AG10803 (cell line): ENCODE measurements at regions not wholly inside any gene's neighbourhood (a gene's known extent, or its start where the extent isn't known, plus 50 kb on each side); places are given as distances from the start of the nearest gene placed in this dataset.

Source experiments
- DNase-seq: peaks from one replicate; pipeline ENCODE4 v3.0.0; 2010; ENCODE audit warnings: low read depth
- H3K4me3 ChIP-seq: 2 replicates; pipeline ENCODE4 v1.5.1; 2011; ENCODE audit warnings: mild to moderate bottlenecking, low read length, control low read depth
- TF ChIP-seq, protein P1 (sequence below): conservative IDR thresholded peaks from 2 replicates; pipeline ENCODE4 v1.5.1; 2011; ENCODE audit warnings: mild to moderate bottlenecking, low read length, control low read depth, inconsistent platforms

DNA sequence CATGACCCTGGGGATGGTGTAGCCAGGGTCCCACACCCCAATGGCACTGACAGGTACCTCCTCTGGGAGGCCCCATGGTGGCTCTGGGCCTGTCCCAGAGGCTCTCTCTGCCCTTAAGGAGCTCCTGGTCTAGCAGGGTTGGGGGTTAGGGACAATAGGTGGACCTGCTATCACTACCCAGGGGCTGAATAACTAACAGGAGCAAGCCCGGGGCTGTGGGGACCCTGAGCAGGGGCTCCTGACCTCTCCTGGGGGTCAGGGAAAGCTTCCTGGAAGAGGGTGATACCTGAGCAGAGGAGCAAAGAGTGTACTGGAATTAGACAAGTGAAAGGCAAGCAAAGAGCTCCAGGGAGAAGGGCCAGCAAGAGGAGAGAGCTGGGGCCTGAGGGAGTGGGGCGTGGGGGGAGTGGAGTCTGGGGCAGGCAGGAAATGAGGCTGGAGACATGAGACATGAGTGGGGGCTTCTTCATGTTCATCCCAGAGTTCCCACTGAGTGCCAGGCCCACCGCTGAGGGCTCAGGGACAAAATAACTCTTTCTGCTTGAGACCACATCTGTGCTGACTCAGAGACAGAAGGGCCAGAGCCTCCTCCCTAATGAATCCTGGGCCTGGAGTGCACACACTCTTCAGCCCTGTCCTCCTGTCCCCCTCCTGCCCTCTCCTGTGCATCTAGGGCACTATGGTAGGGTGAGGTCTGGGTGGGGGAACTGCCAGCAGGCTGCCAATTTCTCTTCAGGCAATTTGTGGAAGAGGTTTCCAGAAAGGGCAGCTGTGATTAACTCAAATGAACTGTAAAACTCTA, 517.6 kb downstream of the PTPRU start:
- TF ChIP-seq, protein P1, sequence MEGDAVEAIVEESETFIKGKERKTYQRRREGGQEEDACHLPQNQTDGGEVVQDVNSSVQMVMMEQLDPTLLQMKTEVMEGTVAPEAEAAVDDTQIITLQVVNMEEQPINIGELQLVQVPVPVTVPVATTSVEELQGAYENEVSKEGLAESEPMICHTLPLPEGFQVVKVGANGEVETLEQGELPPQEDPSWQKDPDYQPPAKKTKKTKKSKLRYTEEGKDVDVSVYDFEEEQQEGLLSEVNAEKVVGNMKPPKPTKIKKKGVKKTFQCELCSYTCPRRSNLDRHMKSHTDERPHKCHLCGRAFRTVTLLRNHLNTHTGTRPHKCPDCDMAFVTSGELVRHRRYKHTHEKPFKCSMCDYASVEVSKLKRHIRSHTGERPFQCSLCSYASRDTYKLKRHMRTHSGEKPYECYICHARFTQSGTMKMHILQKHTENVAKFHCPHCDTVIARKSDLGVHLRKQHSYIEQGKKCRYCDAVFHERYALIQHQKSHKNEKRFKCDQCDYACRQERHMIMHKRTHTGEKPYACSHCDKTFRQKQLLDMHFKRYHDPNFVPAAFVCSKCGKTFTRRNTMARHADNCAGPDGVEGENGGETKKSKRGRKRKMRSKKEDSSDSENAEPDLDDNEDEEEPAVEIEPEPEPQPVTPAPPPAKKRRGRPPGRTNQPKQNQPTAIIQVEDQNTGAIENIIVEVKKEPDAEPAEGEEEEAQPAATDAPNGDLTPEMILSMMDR: no peak
- H3K4me3 ChIP-seq: no peak overlapping the region
- no peak for DNase-seq

DNA sequence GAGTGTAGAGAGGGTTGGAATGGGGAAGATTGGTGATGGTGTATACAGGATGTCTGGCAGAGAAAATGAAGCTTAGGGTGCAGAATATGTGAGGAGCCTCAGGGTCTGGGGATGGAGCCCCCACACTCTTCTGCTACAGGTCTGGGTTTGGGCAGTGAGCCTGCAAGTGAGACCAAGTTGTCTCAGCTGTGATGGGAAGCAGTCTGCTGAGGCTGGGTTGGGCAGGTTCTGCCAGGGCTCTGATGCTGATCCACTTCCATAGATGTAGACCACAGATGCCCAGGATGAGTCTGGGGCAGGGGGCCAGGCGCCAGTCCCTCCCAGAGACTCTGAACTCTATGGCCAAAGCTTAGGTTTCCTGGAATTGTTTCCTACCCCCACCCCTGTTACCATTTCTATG, 516.9 kb downstream of the PTPRU start:
- no peak for DNase-seq
- H3K4me3 ChIP-seq: no peak overlapping the region
- TF ChIP-seq, protein P1: no peak

DNA sequence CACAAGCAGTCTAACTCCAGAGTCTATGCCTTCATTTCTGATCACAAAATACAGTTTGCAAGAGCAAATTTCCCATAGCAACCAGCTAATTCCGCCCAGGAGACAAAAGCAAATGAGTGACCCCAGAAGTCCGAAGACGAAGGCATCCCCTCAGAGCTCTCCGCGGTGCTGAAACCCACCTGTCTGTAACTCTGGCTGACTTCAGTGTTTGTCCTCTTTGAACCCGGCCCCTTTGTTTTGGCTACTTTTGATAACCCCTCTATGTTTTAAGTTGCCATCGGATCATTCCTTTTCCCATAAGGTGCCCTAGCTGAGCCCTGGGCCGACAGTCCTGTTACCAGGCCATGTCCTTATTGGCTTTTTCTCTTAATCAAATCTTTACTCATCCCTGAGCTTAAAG, 515.8 kb downstream of the PTPRU start:
- DNase-seq: no peak
- H3K4me3 ChIP-seq: no peak overlapping the region
- TF ChIP-seq, protein P1: no peak

DNA sequence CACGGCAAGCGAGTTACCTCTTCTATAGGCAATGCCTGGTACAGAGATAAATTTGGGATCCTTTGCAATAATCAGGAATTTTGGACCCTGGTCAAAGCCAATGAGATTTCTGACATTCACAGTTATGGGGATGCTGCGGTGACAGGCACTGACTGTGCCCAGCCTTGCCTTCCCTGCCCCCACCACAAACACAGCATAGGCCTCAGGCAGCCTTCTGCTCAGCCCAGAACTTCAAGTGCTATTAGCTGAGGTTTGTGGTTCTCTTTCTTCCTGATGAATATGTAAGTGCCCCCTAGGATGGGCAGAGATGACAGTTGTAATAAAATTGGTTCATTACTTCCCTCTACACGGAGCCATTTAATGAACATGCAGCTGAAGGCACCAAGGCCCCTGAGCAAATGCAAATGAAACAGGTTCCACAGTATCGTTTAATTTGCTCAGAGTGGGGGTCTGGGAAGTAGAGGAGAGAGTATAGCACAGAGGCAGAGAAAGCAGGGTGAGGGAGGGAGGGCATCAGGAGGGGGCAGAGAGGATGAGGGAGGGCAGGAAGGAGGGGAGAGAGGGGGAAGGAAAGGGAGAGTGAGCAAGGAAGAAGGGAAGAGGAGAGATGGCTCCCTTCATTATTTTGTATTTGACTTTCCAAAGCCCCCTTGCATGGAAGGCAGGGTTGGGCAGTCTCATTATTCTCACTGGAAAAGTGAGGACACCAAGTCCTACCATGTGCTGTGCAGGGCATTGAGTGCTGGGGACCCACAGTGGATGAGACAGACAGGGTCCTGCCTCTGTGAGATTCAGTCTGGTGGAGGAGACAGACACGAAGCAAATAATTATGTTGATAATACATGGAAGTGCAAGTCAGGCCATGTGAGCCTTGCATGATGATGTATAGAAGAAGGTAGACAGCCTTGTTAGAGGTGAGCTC, 513.0 kb downstream of the PTPRU start:
- no peak overlapping the region for H3K4me3 ChIP-seq
- TF ChIP-seq, protein P1: no peak
- no peak for DNase-seq

DNA sequence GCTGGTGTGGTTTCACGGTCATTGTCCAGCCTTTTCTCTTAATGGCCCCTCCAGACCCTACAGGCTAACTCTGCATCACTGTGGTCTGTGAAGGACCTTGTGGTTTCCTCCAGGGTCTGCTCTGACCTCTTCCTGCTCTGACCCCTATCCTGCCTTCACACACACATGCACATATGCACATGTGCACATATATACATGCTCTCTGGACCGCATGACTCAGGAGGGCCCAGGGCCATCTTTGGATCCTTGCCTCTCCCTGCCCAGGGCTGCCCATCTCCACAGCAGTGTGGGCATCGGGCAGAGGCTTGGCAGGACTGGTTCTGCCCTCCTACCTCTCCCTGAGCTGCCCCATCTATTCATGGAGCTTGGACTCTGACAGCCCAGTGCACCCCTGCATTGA, 510.9 kb downstream of the PTPRU start:
- no peak overlapping the region for H3K4me3 ChIP-seq
- TF ChIP-seq, protein P1: no peak
- DNase-seq: no peak

DNA sequence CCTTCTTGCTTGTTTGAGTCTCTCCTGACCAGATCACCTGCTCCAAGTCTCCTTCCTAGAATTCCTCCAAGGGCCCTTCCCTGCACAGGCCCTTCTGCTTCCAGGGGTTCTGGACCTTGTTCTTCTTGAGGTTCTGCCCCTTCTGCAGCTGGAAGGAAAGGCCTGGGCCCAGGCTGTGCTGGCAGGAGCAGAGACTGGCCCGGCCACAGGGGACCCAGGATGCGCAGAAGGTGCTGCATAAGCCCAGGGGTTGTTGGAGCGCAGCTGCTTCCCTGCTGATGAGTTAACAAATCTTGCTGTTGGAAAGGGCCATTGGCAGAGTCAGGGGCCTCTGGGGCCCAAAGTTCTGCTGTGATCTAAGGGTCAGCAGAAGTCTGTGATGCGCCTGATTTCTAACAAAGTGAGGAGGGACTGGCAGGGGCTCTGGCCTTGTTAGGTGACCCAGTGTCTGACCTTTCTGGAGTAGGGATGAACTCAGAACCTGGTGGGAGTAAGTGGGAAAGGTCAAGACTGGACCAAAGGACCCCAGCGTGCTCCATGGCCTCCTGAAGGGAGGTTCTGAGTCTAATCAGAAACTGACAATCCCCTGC, 509.8 kb downstream of the PTPRU start:
- DNase-seq: no peak
- H3K4me3 ChIP-seq: no peak overlapping the region
- TF ChIP-seq, protein P1: no peak
